IPS DF 4.7 (cell line): ENCODE measurements at regions not wholly inside any gene's neighbourhood (a gene's known extent, or its start where the extent isn't known, plus 50 kb on each side); places are given as distances from the start of the nearest gene placed in this dataset.
"Not testable (repeated sequence)": the region's sequence is repeated elsewhere in the genome, so short reads cannot be mapped to it uniquely, and the experiment has no call there.

Experiments used
- DNase-seq: peaks from one replicate; pipeline ENCODE4 v3.0.0-alpha.2; 2013; ENCODE audit warnings: low spot score; ENCODE audit errors: extremely low read depth

GRCh38 chr7:106347229-106347833, 62.5 kb upstream of the NAMPT start:
- DNase-seq = no peak

GRCh38 chr7:106346678-106347217, 62.0 kb upstream of the NAMPT start:
- DNase-seq = no peak

- DNase-seq = no peak
Measured at GRCh38 chr7:106346167-106346677, 61.4 kb upstream of the NAMPT start.

GRCh38 chr7:106345421-106346166, 60.8 kb upstream of the NAMPT start:
- DNase-seq = no peak

- no peak for DNase-seq
Measured at GRCh38 chr7:106344861-106345260, 60.1 kb upstream of the NAMPT start.

GRCh38 chr7:106344211-106344610, 59.4 kb upstream of the NAMPT start:
- DNase-seq = no peak

GRCh38 chr7:106342049-106342448, 57.3 kb upstream of the NAMPT start:
- not testable (repeated sequence) for DNase-seq

- DNase-seq = not testable (repeated sequence)
Measured at GRCh38 chr7:106340247-106340596, 55.4 kb upstream of the NAMPT start.

GRCh38 chr7:106339513-106340246, 54.9 kb upstream of the NAMPT start:
- DNase-seq = no peak

- DNase-seq = no peak
Measured at GRCh38 chr7:106337754-106338153, 53.0 kb upstream of the NAMPT start.

- no peak for DNase-seq
Measured at GRCh38 chr7:106335814-106336213, 51.0 kb upstream of the NAMPT start.
